Spinal cord (tissue), 9 donors: ENCODE measurements at regions not wholly inside any gene's neighbourhood (a gene's known extent, or its start where the extent isn't known, plus 50 kb on each side); places are given as distances from the start of the nearest gene placed in this dataset.
"Not testable (repeated sequence)": the region's sequence is repeated elsewhere in the genome, so short reads cannot be mapped to it uniquely, and the experiment has no call there.

Experiments used
- DNase-seq, 6 donors: peaks; one replicate each; pipeline versions ENCODE4 v3.0.0 to v3.0.0-alpha.2; 2013 to 2015; ENCODE audit warnings: low spot score in 6 of 6, low read depth in 4 of 6
- H3K27ac ChIP-seq: one replicate; pipeline ENCODE4 v1.5.1; 2013; ENCODE audit warnings: low read depth, low read length, control low read depth
- H3K27me3 ChIP-seq: one replicate; pipeline ENCODE4 v1.6.1; 2013; ENCODE audit warnings: low read length; ENCODE audit not compliant: control insufficient read depth, insufficient read depth
- H3K36me3 ChIP-seq: one replicate; pipeline ENCODE4 v1.6.1; 2013; ENCODE audit warnings: low read length; ENCODE audit not compliant: control insufficient read depth, insufficient read depth
- H3K4me1 ChIP-seq: one replicate; pipeline ENCODE4 v1.6.1; 2013; ENCODE audit warnings: low read length; ENCODE audit not compliant: control insufficient read depth, insufficient read depth
- H3K4me3 ChIP-seq: one replicate; pipeline ENCODE4 v1.5.1; 2013; ENCODE audit warnings: low read depth, low read length, control low read depth
- H3K9me3 ChIP-seq: one replicate; pipeline ENCODE4 v1.6.1; 2013; ENCODE audit warnings: low read length; ENCODE audit not compliant: control insufficient read depth, insufficient read depth
- WGBS: methylation state at CpG from one replicate; pipeline ENCODE4 v1.1.5; 2013; ENCODE audit warnings: missing lambda C conversion rate; ENCODE audit not compliant: insufficient coverage; 5-methylcytosine and 5-hydroxymethylcytosine counted together
- donor health status: healthy.

- H3K4me1 ChIP-seq, result no peaks in the 10 kb centered on the region
- no peak for DNase-seq
- 70% methylated on average over 13 of the region's 15 CpGs for WGBS
- H3K27me3 ChIP-seq, result no peaks in the 10 kb centered on the region
- H3K27ac ChIP-seq, result no peak overlapping the region
- no peak overlapping the region for H3K4me3 ChIP-seq
- no peaks in the 10 kb centered on the region for H3K36me3 ChIP-seq
- peaks cover 5% of the 10 kb centered on the region for H3K9me3 ChIP-seq
Observed at GRCh38 chr14:105581551-105582341, 55.4 kb downstream of the TMEM121 start.

- 58% methylated on average over 4 of the region's 4 CpGs for WGBS
- H3K4me3 ChIP-seq, result no peak overlapping the region
- no peaks in the 10 kb centered on the region for H3K4me1 ChIP-seq
- H3K9me3 ChIP-seq, result peaks cover 5% of the 10 kb centered on the region
- peak in 2 of 6 donors; percentile 0 to 8 for DNase-seq
- no peaks in the 10 kb centered on the region for H3K27me3 ChIP-seq
- no peak overlapping the region for H3K27ac ChIP-seq
- no peaks in the 10 kb centered on the region for H3K36me3 ChIP-seq
Observed at GRCh38 chr14:105582639-105583038, 56.3 kb downstream of the TMEM121 start.

DNA sequence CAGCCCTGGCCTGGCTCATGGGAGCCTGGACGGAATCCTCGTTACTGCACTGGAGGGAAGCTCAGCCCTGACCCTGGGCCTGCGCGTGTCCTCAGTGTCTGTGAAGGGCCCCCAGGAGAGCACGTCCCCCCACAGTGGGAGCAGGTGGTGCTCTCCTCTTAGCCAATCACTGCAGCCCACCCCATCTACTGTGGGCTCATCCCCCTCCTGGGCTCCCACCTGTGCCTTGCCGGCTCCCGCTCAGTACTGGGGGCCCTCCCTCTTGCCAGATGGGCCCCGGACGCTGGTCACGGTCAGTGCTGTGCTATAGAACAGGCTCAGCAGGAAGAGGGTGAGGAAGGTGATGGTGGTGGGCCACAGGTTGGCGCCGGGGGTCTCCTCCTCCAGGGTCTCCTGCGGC, 57.5 kb downstream of the TMEM121 start:
- DNase-seq, H3K36me3 ChIP-seq, H3K27me3 ChIP-seq, H3K4me1 ChIP-seq, H3K27ac ChIP-seq, H3K9me3 ChIP-seq, H3K4me3 ChIP-seq: not testable (repeated sequence)
- 93% methylated on average over 4 of the region's 13 CpGs for WGBS

- H3K27ac ChIP-seq, H3K27me3 ChIP-seq, H3K9me3 ChIP-seq, H3K4me1 ChIP-seq, H3K4me3 ChIP-seq, DNase-seq, H3K36me3 ChIP-seq: not testable (repeated sequence)
- 78% methylated on average over 2 of the region's 2 CpGs for WGBS
Observed at GRCh38 chr14:105585290-105585689, 58.9 kb downstream of the TMEM121 start.

DNA sequence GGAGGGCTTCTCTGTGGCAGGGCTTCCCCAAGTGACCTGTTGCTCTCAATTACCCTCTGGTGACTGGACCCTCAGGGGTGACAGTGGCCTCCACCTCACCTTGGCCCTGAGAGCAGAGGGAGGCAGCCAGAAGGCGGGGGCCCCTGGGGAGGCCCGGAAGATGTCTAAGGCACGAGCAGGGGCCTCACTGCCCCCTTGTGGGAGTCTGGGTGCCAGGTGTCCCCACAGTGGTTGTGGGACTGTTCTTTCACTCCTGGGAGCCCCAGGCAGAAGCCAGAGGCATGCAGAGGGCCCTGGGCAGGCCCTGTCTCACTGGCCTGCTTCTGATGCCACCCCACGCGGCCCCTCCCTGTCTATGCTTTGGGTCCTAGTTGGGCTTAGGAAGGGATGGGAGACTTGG, 59.3 kb downstream of the TMEM121 start:
- H3K27me3 ChIP-seq, H3K4me1 ChIP-seq, H3K4me3 ChIP-seq, H3K27ac ChIP-seq, H3K36me3 ChIP-seq, H3K9me3 ChIP-seq, DNase-seq: not testable (repeated sequence)
- WGBS, result 56% methylated on average over 3 of the region's 5 CpGs

- not testable (repeated sequence) for H3K4me1 ChIP-seq, H3K4me3 ChIP-seq, H3K27ac ChIP-seq, H3K36me3 ChIP-seq, DNase-seq, H3K9me3 ChIP-seq, H3K27me3 ChIP-seq
- 50% methylated on average over 1 of the region's 16 CpGs for WGBS
Observed at GRCh38 chr14:105586144-105586872, 59.9 kb downstream of the TMEM121 start.

DNA sequence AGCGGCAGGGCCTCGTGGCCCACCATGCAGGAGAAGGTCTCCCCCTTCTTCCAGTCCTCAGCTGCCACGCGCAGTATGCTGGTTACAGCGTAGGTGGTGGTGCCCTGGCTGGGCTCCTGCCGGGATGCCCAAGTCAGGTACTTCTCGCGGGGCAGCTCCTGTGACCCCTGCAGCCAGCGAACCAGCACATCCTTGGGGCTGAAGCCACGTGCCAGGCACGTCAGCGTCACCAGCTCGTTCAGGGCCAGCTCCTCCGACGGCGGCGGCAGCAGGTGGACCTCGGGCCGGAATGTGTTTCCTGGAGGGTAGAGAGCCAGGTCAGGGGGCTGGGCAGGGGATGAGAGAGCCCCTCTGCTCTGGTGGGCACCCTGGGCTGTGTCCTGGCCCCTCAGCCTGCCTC, 60.7 kb downstream of the TMEM121 start:
- H3K4me1 ChIP-seq, H3K4me3 ChIP-seq, H3K27ac ChIP-seq, H3K9me3 ChIP-seq, H3K36me3 ChIP-seq, DNase-seq, H3K27me3 ChIP-seq: not testable (repeated sequence)
- 100% methylated on average over 2 of the region's 19 CpGs for WGBS

DNA sequence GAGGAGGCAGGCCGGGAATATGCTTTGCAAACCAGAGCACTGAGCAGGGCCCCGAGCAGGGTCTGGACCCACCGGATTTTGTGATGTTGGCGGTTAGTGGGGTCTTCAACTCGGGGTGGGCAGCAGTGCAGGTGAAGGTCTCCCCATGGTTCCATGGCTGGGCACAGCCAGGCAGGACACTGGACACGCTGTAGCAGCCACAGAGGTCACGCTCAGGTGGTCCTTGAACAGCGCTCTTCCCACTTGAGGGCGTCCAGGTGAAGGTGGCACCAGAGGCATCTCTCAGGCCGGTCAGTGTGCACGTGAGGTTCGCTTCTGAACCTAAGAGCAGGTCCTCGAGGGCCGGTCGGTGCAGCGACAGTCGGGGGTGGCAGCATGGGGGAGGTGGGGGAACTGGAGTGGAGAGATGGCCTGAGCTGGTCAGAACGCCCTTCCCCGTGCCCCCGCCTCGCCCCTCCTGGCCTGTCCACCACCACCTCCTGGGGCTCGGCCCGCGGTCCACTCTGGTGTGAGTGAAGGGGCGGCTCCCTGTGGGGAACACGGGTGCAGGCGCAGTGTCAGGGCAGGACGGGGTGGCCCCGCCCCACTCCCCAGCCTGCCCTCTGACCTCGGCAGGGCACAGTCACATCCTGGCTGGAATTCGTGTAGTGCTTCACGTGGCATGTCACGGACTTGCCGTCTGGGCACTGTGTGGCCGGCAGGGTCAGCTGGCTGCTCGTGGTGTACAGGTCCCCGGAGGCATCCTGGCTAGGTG, 61.3 kb downstream of the TMEM121 start:
- H3K4me1 ChIP-seq, H3K27ac ChIP-seq, H3K27me3 ChIP-seq, DNase-seq, H3K36me3 ChIP-seq, H3K9me3 ChIP-seq, H3K4me3 ChIP-seq: not testable (repeated sequence)
- WGBS, result 93% methylated on average over 29 of the region's 37 CpGs

- WGBS, result 86% methylated on average over 15 of the region's 15 CpGs
- Histone ChIP-seq H3K4me1 (no peaks in the 10 kb centered on the region), H3K27me3 (no peaks in the 10 kb centered on the region), H3K36me3 (no peaks in the 10 kb centered on the region), H3K4me3 (no peak overlapping the region), H3K9me3 (peaks cover 1% of the 10 kb centered on the region), H3K27ac (no peak overlapping the region)
- no peak for DNase-seq
Observed at GRCh38 chr14:105588236-105588860, 62.0 kb downstream of the TMEM121 start.
